ENCODE measurements at regions not wholly inside any gene's neighbourhood (a gene's known extent, or its start where the extent isn't known, plus 50 kb on each side); places are given as distances from the start of the nearest gene placed in this dataset.

DNA sequence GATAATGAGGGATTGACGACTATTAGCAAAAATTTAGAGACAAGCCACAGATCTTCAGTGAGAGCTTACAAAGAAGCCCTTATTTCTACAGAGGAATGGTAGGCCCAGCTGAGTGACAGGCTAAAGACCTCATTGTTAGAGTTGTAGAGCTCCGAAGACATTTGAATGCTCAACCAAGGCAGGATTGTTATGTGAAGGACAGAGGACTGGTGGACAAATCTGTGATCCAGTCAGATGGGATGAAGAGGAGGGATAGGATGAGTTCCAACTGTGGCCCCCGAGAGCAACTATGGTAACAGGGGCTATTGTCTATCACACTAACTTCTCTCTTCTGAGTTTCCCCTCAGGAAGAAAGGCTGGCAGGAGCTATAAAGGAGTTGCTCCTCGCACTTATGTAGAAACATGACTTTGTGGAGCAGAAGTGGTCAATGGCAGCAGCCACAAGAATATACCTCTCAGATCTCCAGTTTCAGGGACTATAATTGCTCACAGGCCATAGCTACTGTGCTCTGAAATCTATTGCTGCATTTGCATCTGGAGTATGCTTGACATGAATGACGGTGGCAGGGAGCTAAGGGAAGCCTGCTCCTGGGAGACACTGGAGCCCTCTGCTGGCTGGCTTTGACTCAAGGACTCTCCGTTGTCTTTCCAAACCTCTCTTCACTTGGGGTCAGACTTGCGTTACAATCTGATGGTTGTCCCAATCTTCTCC, 50.3 kb upstream of the GREB1L start (continued):
- TF ChIP-seq, protein P1, sequence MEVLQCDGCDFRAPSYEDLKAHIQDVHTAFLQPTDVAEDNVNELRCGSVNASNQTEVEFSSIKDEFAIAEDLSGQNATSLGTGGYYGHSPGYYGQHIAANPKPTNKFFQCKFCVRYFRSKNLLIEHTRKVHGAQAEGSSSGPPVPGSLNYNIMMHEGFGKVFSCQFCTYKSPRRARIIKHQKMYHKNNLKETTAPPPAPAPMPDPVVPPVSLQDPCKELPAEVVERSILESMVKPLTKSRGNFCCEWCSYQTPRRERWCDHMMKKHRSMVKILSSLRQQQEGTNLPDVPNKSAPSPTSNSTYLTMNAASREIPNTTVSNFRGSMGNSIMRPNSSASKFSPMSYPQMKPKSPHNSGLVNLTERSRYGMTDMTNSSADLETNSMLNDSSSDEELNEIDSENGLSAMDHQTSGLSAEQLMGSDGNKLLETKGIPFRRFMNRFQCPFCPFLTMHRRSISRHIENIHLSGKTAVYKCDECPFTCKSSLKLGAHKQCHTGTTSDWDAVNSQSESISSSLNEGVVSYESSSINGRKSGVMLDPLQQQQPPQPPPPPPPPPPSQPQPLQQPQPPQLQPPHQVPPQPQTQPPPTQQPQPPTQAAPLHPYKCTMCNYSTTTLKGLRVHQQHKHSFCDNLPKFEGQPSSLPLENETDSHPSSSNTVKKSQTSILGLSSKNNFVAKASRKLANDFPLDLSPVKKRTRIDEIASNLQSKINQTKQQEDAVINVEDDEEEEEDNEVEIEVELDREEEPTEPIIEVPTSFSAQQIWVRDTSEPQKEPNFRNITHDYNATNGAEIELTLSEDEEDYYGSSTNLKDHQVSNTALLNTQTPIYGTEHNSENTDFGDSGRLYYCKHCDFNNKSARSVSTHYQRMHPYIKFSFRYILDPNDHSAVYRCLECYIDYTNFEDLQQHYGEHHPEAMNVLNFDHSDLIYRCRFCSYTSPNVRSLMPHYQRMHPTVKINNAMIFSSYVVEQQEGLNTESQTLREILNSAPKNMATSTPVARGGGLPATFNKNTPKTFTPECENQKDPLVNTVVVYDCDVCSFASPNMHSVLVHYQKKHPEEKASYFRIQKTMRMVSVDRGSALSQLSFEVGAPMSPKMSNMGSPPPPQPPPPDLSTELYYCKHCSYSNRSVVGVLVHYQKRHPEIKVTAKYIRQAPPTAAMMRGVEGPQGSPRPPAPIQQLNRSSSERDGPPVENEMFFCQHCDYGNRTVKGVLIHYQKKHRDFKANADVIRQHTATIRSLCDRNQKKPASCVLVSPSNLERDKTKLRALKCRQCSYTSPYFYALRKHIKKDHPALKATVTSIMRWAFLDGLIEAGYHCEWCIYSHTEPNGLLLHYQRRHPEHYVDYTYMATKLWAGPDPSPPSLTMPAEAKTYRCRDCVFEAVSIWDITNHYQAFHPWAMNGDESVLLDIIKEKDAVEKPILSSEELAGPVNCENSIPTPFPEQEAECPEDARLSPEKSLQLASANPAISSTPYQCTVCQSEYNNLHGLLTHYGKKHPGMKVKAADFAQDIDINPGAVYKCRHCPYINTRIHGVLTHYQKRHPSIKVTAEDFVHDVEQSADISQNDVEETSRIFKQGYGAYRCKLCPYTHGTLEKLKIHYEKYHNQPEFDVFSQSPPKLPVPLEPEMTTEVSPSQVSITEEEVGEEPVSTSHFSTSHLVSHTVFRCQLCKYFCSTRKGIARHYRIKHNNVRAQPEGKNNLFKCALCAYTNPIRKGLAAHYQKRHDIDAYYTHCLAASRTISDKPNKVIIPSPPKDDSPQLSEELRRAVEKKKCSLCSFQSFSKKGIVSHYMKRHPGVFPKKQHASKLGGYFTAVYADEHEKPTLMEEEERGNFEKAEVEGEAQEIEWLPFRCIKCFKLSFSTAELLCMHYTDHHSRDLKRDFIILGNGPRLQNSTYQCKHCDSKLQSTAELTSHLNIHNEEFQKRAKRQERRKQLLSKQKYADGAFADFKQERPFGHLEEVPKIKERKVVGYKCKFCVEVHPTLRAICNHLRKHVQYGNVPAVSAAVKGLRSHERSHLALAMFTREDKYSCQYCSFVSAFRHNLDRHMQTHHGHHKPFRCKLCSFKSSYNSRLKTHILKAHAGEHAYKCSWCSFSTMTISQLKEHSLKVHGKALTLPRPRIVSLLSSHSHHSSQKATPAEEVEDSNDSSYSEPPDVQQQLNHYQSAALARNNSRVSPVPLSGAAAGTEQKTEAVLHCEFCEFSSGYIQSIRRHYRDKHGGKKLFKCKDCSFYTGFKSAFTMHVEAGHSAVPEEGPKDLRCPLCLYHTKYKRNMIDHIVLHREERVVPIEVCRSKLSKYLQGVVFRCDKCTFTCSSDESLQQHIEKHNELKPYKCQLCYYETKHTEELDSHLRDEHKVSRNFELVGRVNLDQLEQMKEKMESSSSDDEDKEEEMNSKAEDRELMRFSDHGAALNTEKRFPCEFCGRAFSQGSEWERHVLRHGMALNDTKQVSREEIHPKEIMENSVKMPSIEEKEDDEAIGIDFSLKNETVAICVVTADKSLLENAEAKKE (CRISPR knock-in tag; IDR thresholded peaks at IDR 0.05), result peak; percentile 66
- TF ChIP-seq ZNF114 (CRISPR knock-in tag; IDR thresholded peaks at IDR 0.05), result no peak

Measured in GM23338 (cell line).